ENCODE measurements at regions not wholly inside any gene's neighbourhood (a gene's known extent, or its start where the extent isn't known, plus 50 kb on each side); places are given as distances from the start of the nearest gene placed in this dataset.
A peak's percentile ranks its signal among the peaks of the same experiment; 100 is the strongest.

GRCh38 chr3:144307951-144308350 lies 336.3 kb downstream of the DIPK2A start:
- no peak for DNase-seq

- DNase-seq, result no peak
These were observed 336.8 kb downstream of the DIPK2A start for GRCh38 chr3:144308396-144308795.

GRCh38 chr3:144312702-144313101 lies 341.1 kb downstream of the DIPK2A start:
- DNase-seq, result no peak

GRCh38 chr3:144314946-144315345 lies 343.3 kb downstream of the DIPK2A start:
- DNase-seq, result no peak

GRCh38 chr3:144317961-144318360 lies 346.3 kb downstream of the DIPK2A start:
- DNase-seq, result no peak

- no peak for DNase-seq
These were observed 352.5 kb downstream of the DIPK2A start for GRCh38 chr3:144324076-144324475.

- DNase-seq, result no peak
These were observed 361.2 kb downstream of the DIPK2A start for GRCh38 chr3:144332868-144333267.

GRCh38 chr3:144341471-144341870 lies 369.8 kb downstream of the DIPK2A start:
- no peak for DNase-seq

- DNase-seq, result no peak
These were observed 371.7 kb downstream of the DIPK2A start for GRCh38 chr3:144343343-144343742.

GRCh38 chr3:144343777-144344176 lies 372.2 kb downstream of the DIPK2A start:
- DNase-seq, result no peak

GRCh38 chr3:144344925-144345548 lies 373.4 kb downstream of the DIPK2A start:
- no peak for DNase-seq

- DNase-seq, result no peak
These were observed 378.5 kb downstream of the DIPK2A start for GRCh38 chr3:144350125-144350524.

- DNase-seq, result no peak
These were observed 379.4 kb downstream of the DIPK2A start for GRCh38 chr3:144351011-144351410.

- DNase-seq, result no peak
These were observed 380.2 kb downstream of the DIPK2A start for GRCh38 chr3:144351773-144352365.

- no peak for DNase-seq
These were observed 386.6 kb downstream of the DIPK2A start for GRCh38 chr3:144358191-144358590.

- no peak for DNase-seq
These were observed 389.4 kb downstream of the DIPK2A start for GRCh38 chr3:144361002-144361401.

- no peak for DNase-seq
These were observed 390.5 kb downstream of the DIPK2A start for GRCh38 chr3:144362126-144362525.

GRCh38 chr3:144363856-144364255 lies 392.2 kb downstream of the DIPK2A start:
- peak; percentile 19 for DNase-seq

GRCh38 chr3:144364737-144365136 lies 393.1 kb downstream of the DIPK2A start:
- no peak for DNase-seq

GRCh38 chr3:144369129-144369879 lies 397.7 kb downstream of the DIPK2A start:
- DNase-seq, result no peak

- no peak for DNase-seq
These were observed 403.5 kb downstream of the DIPK2A start for GRCh38 chr3:144375088-144375487.

- peak; percentile 1 for DNase-seq
These were observed 409.2 kb downstream of the DIPK2A start for GRCh38 chr3:144380849-144381248.

GRCh38 chr3:144381607-144382006 lies 410.0 kb downstream of the DIPK2A start:
- no peak for DNase-seq
